Stimulated activated effector memory CD8-positive, alpha-beta T cell treated with anti-CD3 and anti-CD28 coated beads, Interleukin-12 subunit alpha, Interleukin-12 subunit beta, amount 100 ng/mL, for 72 hours (primary cell): ENCODE measurements at regions not wholly inside any gene's neighbourhood (a gene's known extent, or its start where the extent isn't known, plus 50 kb on each side); places are given as distances from the start of the nearest gene placed in this dataset.
"Not testable (repeated sequence)": the region's sequence is repeated elsewhere in the genome, so short reads cannot be mapped to it uniquely, and the experiment has no call there.

Experiments
- ATAC-seq: fragments of 150-1000 bp; cut with Tn5 transposase; 2 replicates; pipeline ENCODE4 v1.10.0; 2021
- DNase-seq, 2 donors: peaks; one replicate each; pipeline ENCODE4 v3.0.0; 2021 to 2022; ENCODE audit warnings: low spot score in 2 of 2
- H3K27ac Mint-ChIP-seq: one replicate; pipeline ENCODE4 v1.8.0; 2022; ENCODE audit warnings: mild to moderate bottlenecking, mixed read lengths
- H3K36me3 Mint-ChIP-seq: one replicate; pipeline ENCODE4 v1.8.0; 2022; ENCODE audit warnings: mild to moderate bottlenecking, mixed read lengths
- H3K4me1 Mint-ChIP-seq: one replicate; pipeline ENCODE4 v1.8.0; 2022; ENCODE audit warnings: mixed read lengths
- H3K4me3 Mint-ChIP-seq: one replicate; pipeline ENCODE4 v1.8.0; 2022; ENCODE audit warnings: mild to moderate bottlenecking, mixed read lengths
- H3K9me3 Mint-ChIP-seq: one replicate; pipeline ENCODE4 v1.8.0; 2022; ENCODE audit warnings: mixed read lengths

DNA sequence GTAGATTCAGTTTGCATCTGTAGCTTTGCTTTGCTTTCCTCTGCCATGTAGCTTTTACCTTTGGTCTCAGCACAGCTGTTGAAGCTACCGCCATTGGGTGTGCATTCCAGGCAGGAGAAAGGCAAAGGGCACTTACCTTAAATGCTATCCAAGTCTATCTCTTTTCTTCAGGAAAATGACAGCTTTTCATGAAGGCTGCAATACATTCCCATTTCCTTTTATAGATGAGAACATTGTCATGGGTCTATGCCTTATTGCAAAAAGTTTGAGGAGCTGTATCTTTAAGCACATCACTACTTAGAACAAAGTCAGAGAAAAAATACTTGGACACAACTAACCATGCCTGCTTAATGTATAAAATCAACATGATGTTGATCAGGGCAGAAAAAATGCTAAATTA, 266.8 kb downstream of the DOK5 start:
- Mint-ChIP-seq H3K4me1 (no peaks in the 10 kb centered on the region), H3K4me3 (no peak overlapping the region)
- ATAC-seq: no peak

DNA sequence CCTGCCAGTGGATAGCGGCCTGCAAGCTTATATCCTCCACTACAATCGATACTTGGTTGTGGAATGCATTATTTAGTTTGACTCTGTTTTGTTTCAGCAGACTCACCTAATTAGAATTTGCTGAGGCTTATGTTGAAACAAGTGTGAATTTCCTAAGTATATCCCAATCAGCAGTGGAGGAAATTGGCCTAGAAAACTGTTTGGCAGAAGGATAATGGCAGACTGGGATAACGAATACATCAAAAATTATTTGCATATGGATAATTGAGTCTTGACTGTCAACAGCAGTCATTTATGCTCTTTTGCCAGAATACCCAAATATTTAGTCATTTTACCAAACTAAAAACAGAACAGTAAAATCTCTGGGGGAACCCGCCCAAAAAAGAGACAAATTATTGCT, 261.0 kb downstream of the DOK5 start:
- ATAC-seq (no peak), DNase-seq (no peak)
- Mint-ChIP-seq H3K36me3 (no peaks in the 10 kb centered on the region), H3K4me3 (no peak overlapping the region), H3K27ac (no peak overlapping the region), H3K9me3 (no peaks in the 10 kb centered on the region), H3K4me1 (no peaks in the 10 kb centered on the region)

More for the DNA sequence above, 266.8 kb downstream of the DOK5 start:
- no peak for DNase-seq
- Mint-ChIP-seq H3K27ac (no peak overlapping the region), H3K36me3 (no peaks in the 10 kb centered on the region), H3K9me3 (no peaks in the 10 kb centered on the region)

DNA sequence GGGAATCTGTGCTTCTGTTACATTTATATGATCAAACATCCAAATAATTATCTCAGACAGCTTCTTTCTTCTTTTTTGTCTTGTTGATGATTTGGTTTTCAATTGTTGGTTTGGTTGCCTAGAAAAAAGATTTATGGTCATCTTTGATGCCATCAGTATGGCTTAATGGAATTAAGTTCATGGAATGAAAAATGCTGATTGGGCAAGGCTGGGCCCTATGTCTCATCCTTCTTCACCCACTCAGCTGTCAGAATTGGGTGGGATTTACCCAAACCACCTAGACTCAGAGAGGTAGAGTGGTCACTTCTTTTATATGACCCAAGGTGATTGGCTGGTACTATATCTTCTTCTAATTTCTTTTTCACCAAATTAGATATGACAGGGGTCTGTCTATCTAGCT, 258.3 kb downstream of the DOK5 start:
- no peak overlapping the region for H3K27ac Mint-ChIP-seq
- no peaks in the 10 kb centered on the region for H3K36me3 Mint-ChIP-seq

DNA sequence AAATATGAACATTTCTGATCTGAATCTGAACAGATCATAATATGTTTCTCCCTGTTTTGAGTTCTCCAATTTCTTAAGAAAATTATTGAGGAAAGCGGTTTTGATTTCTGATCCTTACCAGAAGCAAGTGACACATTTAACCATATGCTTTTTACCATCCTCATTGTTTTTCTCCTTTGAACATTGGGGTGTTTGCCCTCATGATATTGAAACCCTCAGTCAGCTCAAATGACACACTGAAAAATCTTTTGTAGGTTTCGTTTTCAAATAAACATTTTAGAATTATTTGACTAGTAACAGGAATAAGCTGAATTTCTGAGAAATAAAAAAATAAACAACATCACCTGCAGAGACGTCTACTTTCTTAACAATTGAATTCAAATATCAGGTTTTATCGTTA, 252.1 kb downstream of the DOK5 start:
- H3K36me3 Mint-ChIP-seq: no peaks in the 10 kb centered on the region
- ATAC-seq: no peak
- H3K4me3 Mint-ChIP-seq: no peak overlapping the region
- H3K4me1 Mint-ChIP-seq: no peaks in the 10 kb centered on the region
- DNase-seq: no peak
- no peaks in the 10 kb centered on the region for H3K9me3 Mint-ChIP-seq
- H3K27ac Mint-ChIP-seq: no peak overlapping the region

More for the DNA sequence above, 258.3 kb downstream of the DOK5 start:
- Mint-ChIP-seq H3K4me3 (no peak overlapping the region), H3K4me1 (no peaks in the 10 kb centered on the region), H3K9me3 (no peaks in the 10 kb centered on the region)
- DNase-seq (no peak), ATAC-seq (no peak)

DNA sequence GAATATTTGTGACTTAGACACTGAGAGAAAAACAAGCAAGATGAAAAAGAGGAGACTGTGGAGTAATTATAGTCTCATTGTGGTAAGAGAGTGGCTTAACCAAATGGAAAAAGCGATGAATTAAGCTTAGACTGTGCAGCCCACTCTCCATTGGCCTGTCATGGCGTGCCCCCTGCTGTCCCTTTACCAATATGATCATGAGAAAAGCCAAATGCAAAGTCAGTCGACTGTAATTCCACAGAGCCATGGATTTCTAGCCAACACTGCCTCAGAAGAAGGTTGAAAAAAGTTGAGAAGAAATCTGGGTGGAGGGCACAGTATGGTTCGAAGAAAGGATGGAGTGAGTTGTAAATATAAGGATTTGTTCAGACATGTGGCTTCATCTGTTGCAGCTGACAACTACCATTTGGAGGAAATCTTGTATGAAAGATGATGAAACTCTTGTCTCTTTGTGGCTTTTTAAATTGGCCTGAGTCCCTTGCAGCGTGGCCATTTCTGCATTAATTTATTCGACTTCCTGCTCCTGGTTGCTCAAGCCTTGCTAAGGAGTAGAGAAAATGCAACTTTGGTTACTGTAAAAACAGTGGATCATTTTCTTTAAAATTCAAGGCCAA, 251.4 kb downstream of the DOK5 start:
- Mint-ChIP-seq H3K4me1 (no peaks in the 10 kb centered on the region), H3K9me3 (peaks cover 4% of the 10 kb centered on the region), H3K4me3 (no peak overlapping the region), H3K36me3 (no peaks in the 10 kb centered on the region), H3K27ac (no peak overlapping the region)
- ATAC-seq: no peak
- no peak for DNase-seq

DNA sequence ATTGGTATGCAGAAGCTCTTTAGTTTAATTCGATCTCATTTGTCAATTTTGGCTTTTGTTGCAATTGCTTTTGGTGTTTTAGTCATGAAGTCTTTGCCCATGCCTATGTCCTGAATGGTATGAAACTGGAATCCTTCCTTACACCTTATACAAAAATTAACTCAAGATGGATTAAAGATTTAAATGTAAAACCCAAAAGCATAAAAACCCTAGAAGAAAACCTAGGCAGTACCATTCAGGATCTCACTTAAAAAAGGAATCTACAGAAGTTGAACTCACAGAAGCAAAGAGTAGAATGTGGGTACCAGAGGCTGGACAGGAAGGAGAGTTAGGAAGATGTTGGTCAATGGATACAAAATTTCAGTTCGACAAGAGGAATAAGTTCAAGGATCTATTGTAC, 249.9 kb downstream of the DOK5 start:
- H3K4me3 Mint-ChIP-seq, ATAC-seq, DNase-seq, H3K27ac Mint-ChIP-seq, H3K9me3 Mint-ChIP-seq, H3K4me1 Mint-ChIP-seq, H3K36me3 Mint-ChIP-seq: not testable (repeated sequence)

DNA sequence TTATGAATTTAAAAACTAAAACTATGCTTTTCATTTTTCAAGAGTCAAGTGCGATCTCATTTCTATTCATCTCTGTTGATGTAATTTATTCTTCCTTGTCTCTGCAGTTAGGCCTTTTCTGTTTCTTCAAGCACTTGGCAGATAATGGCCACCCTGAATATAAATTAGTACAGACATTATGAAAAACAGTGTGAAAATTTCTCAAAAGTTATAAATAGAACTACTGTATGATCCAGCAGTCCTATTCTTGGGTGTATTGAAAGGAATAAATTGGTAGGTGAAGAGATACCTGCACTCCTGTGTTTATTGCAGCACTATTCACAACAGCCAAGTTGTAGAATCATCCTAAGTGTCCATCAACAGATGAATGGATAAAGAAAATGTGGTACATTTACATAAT, 248.3 kb downstream of the DOK5 start:
- Mint-ChIP-seq H3K27ac (no peak overlapping the region), H3K4me1 (no peaks in the 10 kb centered on the region), H3K36me3 (no peaks in the 10 kb centered on the region), H3K9me3 (peaks cover 4% of the 10 kb centered on the region), H3K4me3 (no peak overlapping the region)
- DNase-seq (no peak), ATAC-seq (no peak)

DNA sequence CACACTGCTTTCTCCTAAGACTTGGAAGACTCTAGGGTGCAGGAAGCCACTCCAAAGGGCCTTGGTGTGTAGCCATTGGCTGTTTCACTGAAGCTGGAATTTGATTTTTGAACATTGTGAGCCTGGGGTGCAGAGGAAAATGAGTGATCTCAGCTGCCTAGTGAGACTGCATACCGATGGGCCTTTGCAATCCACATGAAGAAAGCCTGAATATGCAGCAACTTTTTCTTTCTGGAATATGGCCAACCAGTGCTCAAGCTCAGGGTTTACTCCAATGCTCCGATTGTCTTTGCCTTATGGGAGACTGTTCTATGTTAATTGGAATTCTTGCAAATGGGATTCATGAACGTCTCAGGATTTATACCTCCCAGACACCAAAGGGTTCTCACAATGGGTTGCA, 242.6 kb downstream of the DOK5 start:
- no peaks in the 10 kb centered on the region for H3K36me3 Mint-ChIP-seq
- H3K9me3 Mint-ChIP-seq: peaks cover 6% of the 10 kb centered on the region
- no peak for ATAC-seq
- no peak overlapping the region for H3K4me3 Mint-ChIP-seq
- DNase-seq: no peak
- H3K4me1 Mint-ChIP-seq: no peaks in the 10 kb centered on the region
- no peak overlapping the region for H3K27ac Mint-ChIP-seq

DNA sequence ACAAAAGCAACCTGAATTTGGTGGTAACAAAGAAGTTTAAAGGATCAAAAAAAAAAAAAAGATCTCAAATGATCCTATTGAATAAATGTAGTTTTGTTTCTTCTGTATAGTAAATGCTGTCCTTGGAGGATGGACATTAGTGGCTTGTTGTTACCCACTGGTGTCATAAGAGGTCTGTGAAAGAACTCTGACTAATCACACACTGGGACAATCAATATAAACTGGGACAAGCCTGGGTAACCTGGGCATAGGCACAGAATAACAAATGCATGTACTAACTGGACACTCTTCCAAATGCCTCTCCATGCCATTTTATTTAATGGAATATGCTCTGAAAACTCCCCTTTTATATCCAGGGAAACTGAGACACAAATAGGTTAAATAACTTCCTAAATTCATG, 241.4 kb downstream of the DOK5 start:
- Mint-ChIP-seq H3K36me3 (no peaks in the 10 kb centered on the region), H3K4me3 (no peak overlapping the region), H3K9me3 (peaks cover 3% of the 10 kb centered on the region), H3K27ac (no peak overlapping the region), H3K4me1 (no peaks in the 10 kb centered on the region)
- no peak for ATAC-seq
- DNase-seq: no peak

DNA sequence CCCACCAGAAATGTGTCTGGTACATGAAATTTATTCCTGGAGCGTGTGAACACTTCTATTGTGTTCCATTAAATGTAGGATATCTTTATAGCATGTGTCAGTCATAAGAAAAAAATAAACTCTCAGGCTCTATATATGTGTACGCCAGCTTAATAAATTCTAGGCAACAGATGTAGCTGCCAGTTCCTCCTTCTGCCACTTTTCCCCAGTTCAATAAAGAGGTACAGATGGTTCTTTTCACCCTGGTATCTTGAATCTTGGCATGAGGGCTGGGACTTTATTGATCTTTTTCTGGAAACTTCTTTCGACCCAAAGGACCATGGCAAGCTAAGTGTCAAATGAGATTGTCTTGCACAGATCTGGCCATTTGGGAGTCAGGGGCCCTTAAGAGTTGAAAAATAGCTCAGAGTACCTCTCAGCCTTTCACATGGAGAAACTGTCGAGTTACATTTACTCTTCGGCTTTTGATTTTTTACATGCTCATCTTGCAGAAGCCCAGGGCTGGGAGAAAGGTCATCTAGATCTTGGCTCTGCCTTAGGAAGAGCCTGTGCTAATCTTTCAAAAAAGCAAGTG, 240.9 kb downstream of the DOK5 start:
- Mint-ChIP-seq H3K9me3 (peaks cover 3% of the 10 kb centered on the region), H3K4me3 (no peak overlapping the region), H3K27ac (no peak overlapping the region), H3K36me3 (no peaks in the 10 kb centered on the region), H3K4me1 (no peaks in the 10 kb centered on the region)
- DNase-seq (no peak), ATAC-seq (no peak)

DNA sequence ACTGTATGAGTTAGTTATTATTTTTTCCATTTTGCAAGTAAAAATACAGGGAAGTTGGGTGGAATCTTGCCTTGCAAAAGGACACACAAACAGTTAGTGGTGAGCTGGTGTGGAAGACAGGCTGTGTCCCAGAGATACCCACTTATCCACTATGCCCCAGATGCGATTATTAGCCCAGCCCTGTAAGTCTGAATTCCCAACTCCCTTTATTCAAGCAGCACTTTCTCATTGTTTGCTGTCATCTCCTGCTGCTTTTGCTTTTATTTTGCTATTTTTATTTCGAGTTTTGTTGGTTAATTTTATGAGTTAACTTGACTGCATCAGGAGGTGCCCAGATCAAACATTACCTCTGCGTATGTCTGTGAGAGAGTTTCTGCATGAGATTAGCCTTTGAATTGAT, 239.4 kb downstream of the DOK5 start:
- Mint-ChIP-seq H3K36me3 (no peaks in the 10 kb centered on the region), H3K4me3 (no peak overlapping the region), H3K4me1 (no peaks in the 10 kb centered on the region), H3K9me3 (peaks cover 3% of the 10 kb centered on the region), H3K27ac (no peak overlapping the region)
- DNase-seq (no peak), ATAC-seq (no peak)

DNA sequence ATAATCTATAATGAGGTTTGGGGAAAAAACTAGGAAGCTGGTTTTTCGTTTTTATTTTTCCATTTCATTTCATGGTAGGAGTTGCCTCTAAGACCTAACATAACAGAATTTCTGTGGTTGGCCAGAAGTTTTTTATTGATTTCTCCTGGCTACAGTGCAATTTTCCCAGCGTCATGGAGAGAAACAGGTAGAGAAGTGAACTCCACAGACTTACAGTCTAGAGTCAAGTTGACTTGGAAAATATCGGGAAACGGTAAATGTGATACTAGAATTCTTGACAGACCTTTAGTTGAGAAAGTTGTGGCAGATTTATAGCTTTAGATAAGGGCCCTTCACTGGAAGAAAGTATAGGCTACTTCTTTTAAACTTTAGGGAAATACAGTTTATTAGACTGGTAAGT, 238.3 kb downstream of the DOK5 start:
- no peak overlapping the region for H3K4me3 Mint-ChIP-seq
- DNase-seq (no peak), ATAC-seq (no peak)
- no peaks in the 10 kb centered on the region for H3K36me3 Mint-ChIP-seq
- H3K9me3 Mint-ChIP-seq: peaks cover 3% of the 10 kb centered on the region
- H3K4me1 Mint-ChIP-seq: no peaks in the 10 kb centered on the region
- H3K27ac Mint-ChIP-seq: no peak overlapping the region

DNA sequence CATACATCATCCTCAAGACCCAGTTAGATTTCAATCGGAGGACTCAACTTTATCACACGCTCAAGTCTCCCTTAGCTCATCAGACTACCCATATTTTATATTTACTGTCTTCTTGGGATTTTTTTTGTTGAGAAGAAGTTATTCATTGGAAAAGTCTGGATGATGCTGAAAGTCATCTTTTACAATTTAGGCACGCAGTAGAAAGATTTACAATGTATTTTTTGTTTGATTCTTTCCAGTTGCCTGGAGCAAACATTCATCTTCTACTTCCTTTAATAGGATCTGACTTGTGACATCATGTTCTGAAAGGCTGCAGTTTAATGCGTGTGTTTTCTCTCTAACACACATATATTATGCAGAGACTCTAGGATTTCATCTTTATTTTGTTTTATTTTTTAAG, 235.7 kb downstream of the DOK5 start:
- Mint-ChIP-seq H3K4me3 (no peak overlapping the region), H3K4me1 (no peaks in the 10 kb centered on the region), H3K9me3 (peaks cover 3% of the 10 kb centered on the region), H3K36me3 (no peaks in the 10 kb centered on the region), H3K27ac (no peak overlapping the region)
- DNase-seq: no peak
- ATAC-seq: no peak

DNA sequence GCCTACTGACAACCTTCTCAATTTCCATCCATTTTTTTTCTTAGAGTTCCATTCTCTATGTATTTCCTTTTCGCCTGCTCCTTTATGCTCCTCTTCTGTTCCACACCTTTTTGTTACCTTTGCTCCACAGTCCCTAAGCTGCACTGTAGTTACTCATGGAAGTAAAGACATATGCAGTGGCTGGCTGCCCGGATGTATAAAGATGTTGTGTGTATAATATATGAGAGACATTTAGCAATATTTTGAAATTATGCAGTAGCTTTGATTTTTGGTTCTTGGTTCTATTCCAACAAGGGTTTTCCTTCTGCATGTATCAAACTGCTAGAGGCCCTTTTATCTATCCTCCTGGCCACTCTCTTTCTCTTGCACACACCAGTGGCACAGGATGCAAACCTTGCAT, 234.9 kb downstream of the DOK5 start:
- H3K4me1 Mint-ChIP-seq: no peaks in the 10 kb centered on the region
- no peaks in the 10 kb centered on the region for H3K36me3 Mint-ChIP-seq
- no peak overlapping the region for H3K27ac Mint-ChIP-seq
- ATAC-seq: no peak
- no peak for DNase-seq
- H3K9me3 Mint-ChIP-seq: peaks cover under 1% of the 10 kb centered on the region
- no peak overlapping the region for H3K4me3 Mint-ChIP-seq

DNA sequence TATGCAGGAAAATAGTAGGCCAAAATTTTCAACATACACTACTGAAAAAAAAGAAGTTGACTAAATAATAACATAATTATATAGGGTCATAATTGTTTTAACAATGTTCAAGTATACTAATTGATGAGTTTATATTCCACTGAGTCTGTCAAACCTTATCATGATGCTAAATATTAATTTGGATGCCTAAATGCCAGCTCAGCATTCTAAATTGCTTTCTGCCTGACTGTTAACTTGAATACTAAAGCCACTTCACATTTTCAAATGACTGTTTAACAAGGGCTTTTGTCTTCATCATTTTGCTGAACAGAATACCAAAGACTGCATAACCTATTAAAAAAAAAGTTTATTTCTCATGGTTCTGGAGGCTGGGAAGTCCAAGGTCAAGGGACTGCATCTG, 232.8 kb downstream of the DOK5 start:
- no peaks in the 10 kb centered on the region for H3K4me1 Mint-ChIP-seq
- H3K9me3 Mint-ChIP-seq: peaks cover 2% of the 10 kb centered on the region
- no peak overlapping the region for H3K4me3 Mint-ChIP-seq
- H3K27ac Mint-ChIP-seq: no peak overlapping the region
- ATAC-seq: no peak
- no peak for DNase-seq
- no peaks in the 10 kb centered on the region for H3K36me3 Mint-ChIP-seq

DNA sequence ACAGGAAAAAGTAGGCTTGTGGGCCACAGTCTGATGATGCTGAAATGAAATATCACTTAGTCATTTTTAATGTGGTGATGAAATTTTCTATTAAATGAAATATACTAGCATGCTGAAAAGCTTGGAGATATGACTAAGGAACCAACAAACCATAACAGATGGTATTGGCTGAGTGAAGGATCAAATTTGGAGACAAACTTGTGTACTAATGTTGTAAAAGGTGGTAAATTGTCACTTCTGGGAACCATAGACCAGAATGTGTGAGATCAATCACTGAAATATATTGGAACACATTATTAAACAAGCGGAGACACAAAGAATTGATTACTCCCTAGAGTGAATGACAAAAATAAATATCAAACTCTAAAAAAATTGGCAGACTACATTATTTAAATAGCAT, 232.4 kb downstream of the DOK5 start:
- H3K4me3 Mint-ChIP-seq: no peak overlapping the region
- peaks cover 2% of the 10 kb centered on the region for H3K9me3 Mint-ChIP-seq
- ATAC-seq (no peak), DNase-seq (no peak)
- H3K4me1 Mint-ChIP-seq: no peaks in the 10 kb centered on the region
- H3K27ac Mint-ChIP-seq: no peak overlapping the region
- no peaks in the 10 kb centered on the region for H3K36me3 Mint-ChIP-seq

DNA sequence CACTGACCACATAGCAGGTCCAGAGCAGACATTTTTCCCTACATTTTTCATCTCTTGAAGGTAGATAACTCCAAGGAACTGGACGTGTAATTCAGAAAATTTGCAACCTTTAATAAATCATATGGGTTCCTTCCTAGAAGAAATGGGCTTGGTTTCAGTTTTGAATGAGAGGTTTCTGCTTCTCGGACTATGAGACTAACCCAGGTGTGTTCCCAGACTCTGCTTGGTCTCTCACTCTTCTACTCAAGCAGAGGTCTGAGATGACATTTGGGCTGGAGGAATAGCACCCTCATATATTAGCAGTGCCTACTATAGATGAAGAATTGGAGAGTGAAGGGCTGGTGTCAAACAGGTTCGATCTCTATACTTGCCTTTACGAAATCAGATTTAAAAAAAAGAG, 231.2 kb downstream of the DOK5 start:
- Mint-ChIP-seq H3K4me3 (no peak overlapping the region), H3K9me3 (peaks cover 2% of the 10 kb centered on the region), H3K4me1 (no peaks in the 10 kb centered on the region), H3K27ac (no peak overlapping the region), H3K36me3 (no peaks in the 10 kb centered on the region)
- ATAC-seq: no peak
- DNase-seq: no peak
